Stomach (tissue), 4 donors: ENCODE measurements at regions not wholly inside any gene's neighbourhood (a gene's known extent, or its start where the extent isn't known, plus 50 kb on each side); places are given as distances from the start of the nearest gene placed in this dataset.

Source experiments
- POLR2A ChIP-seq, 4 donors: fragments of 450-650 bp; IDR thresholded peaks; one replicate each; pipeline ENCODE4 v1.6.1; 2016; ENCODE audit warnings: antibody characterized with exemption in 4 of 4, control low read depth in 2 of 4, mild to moderate bottlenecking in 1 of 4, moderate library complexity in 1 of 4
- POLR2AphosphoS5 ChIP-seq, 3 donors: sonication (generic); formaldehyde crosslinking; IDR thresholded peaks; one replicate each; pipeline ENCODE4 v1.6.1; 2016; ENCODE audit warnings: antibody characterized with exemption in 3 of 3
- TF ChIP-seq, protein P1 (sequence below), 7 experiments: fragments of 450-650 bp in 4 of 7; fragments of 200-600 bp in 3 of 7; sonication (generic) in 3 of 7; IDR thresholded peaks; one replicate each; pipeline ENCODE4 v1.5.1; 2016 to 2019; ENCODE audit warnings: antibody characterized with exemption in 7 of 7, control low read depth in 2 of 7, mild to moderate bottlenecking in 1 of 7

DNA sequence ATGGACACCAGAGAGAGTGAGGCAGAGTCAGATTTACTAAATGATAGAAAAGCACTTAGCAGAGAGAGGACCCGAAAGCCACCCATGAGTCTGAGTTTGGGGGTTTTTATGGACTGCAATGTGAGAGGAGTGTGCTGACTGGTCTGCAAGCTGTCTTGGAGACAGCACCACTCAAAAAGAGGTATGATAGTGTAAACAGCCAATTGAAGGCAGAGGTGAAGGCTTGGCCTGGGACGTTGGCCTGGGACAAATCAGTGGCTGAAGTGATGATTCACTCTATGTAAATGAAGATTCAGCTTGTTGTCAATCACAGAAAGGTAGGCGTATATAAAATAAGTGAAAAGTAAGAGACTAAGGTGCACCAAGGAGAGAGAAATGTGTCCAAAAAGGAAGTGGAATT, 217.6 kb upstream of the ZFP42 start:
- TF ChIP-seq, protein P1, sequence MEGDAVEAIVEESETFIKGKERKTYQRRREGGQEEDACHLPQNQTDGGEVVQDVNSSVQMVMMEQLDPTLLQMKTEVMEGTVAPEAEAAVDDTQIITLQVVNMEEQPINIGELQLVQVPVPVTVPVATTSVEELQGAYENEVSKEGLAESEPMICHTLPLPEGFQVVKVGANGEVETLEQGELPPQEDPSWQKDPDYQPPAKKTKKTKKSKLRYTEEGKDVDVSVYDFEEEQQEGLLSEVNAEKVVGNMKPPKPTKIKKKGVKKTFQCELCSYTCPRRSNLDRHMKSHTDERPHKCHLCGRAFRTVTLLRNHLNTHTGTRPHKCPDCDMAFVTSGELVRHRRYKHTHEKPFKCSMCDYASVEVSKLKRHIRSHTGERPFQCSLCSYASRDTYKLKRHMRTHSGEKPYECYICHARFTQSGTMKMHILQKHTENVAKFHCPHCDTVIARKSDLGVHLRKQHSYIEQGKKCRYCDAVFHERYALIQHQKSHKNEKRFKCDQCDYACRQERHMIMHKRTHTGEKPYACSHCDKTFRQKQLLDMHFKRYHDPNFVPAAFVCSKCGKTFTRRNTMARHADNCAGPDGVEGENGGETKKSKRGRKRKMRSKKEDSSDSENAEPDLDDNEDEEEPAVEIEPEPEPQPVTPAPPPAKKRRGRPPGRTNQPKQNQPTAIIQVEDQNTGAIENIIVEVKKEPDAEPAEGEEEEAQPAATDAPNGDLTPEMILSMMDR (IDR thresholded peaks at IDR 0.05) = no peak
- TF ChIP-seq POLR2AphosphoS5 (IDR thresholded peaks at IDR 0.05) = no peak
- no peak for TF ChIP-seq POLR2A (IDR thresholded peaks at IDR 0.05)
